Inflammatory macrophage (primary cell): ENCODE measurements at regions not wholly inside any gene's neighbourhood (a gene's known extent, or its start where the extent isn't known, plus 50 kb on each side); places are given as distances from the start of the nearest gene placed in this dataset.
A peak's percentile ranks its signal among the peaks of the same experiment; 100 is the strongest.
"Not testable (repeated sequence)": the region's sequence is repeated elsewhere in the genome, so short reads cannot be mapped to it uniquely, and the experiment has no call there.

ENCODE experiments used
- DNase-seq, 2 donors: peaks; one replicate each; pipeline ENCODE4 v3.0.0-alpha.2; 2020 to 2022

GRCh38 chr2:105567996-105568494 lies 169.2 kb upstream of the FHL2 start:
- no peak for DNase-seq

DNA sequence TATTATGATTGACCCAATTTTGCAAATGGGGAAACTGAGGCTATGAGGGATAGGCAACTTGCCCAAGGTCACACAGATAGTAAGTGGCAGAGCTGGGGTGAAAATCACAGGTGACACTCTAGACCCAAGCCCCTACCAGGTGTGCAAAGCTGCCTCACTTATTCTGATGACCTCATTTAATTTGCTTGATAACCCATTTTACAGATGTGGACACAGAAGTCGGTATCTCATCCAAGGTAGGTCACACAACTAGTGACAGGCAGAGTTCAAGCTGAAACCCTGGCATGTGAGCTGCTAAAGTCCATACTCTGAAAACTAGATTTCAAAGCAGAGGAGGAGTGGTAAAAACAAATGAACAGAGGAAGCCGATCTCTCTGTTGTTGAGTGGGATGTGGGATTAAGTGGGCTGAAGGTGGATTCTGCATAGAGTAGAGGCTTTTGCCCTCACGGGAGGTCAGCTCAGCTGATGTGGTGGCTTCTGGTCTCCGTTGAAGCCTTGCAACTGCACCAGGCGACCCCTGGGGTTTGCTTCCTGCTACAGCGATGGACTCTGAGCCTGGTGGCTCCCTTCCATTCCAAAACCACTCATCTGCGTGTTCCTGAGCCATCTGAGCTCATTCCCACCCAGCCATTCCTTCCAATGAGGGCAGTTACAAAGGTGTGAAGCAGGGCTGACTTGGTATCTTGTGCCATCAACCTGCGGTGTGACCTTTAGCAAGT lies 164.3 kb upstream of the FHL2 start:
- DNase-seq: no peak

GRCh38 chr2:105561401-105561800 lies 162.6 kb upstream of the FHL2 start:
- no peak for DNase-seq

DNA sequence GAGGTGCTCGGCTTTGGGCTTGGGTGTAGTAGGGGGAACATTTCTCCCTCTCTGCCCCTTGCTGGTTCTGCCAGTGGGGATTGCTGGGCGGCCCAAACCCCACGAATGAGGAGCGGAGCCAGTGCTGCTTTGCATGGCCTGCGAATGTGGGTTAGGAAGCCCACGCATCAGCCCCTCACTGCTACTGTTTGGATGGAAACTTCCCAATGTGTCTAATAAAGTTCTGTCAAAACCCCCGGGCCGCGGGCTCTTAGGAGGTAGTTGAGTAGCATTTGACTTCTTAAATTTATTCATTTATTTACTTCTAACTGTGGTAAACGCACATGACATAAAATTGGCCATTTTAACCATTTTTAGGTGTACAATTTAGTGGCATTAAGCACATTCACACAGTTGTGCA lies 161.3 kb upstream of the FHL2 start:
- DNase-seq: no peak

DNA sequence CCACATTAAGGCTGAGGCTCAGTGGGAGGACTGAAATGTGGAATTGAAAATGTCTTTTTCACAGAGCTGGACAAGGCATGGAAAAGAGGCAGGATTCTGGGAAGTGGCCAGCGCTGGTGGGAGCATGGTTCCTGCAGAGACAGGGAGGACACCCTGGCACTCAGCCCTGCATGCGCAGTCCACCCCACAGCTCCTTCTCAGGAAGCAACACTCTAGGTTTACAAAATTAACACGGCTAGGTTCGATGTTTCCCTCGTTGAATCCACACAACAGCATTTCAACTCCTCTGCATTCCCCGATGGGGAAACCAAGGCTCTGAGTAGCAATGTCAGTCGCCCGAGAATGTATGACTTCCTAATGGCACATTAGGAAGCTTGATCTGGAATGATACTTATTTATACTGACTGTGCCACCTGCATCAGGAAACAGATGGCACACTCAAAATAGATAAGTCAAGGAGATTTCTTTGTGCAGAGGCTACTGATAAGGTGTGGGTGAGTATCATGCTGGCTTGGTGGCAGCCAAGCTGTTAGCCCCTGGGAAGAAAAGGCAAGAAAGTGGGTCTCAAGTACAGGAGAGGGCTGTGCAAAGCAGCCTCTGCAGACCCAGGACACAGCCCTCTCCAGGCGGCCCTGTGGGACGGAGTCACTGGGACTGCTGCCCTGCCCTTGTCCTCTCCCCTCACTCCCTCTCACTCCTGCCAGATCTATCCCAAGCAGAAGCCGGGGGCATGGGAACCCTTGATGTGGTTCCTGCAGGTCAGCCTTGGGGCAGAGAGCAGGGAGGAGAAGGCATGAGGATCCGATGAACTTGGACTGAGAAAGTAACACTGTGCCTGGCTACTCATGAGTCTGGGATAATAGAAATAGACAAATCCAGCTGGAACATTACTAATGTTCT lies 158.4 kb upstream of the FHL2 start:
- no peak for DNase-seq

DNA sequence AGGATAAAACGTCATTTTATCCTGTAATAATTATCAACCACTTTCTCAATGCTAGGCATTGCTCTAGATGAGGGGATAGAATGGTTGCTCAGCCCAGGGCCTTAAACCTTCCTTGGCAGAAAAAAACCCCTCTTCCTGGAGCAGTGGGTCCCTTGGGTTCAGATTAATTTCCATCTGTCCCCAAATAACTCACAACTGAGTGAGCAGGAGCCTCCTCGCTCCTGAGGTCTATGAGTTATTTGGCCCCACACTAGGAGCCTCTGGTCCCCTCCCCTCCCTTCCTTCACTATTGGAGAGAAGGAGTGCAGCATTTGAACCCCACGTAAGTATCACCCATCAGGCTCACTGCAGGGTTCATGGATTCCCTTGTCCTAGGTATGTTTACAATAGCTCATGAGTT lies 157.5 kb upstream of the FHL2 start:
- DNase-seq: no peak

GRCh38 chr2:105554235-105554634 lies 155.4 kb upstream of the FHL2 start:
- no peak for DNase-seq

GRCh38 chr2:105553538-105554196 lies 154.8 kb upstream of the FHL2 start:
- DNase-seq: no peak

DNA sequence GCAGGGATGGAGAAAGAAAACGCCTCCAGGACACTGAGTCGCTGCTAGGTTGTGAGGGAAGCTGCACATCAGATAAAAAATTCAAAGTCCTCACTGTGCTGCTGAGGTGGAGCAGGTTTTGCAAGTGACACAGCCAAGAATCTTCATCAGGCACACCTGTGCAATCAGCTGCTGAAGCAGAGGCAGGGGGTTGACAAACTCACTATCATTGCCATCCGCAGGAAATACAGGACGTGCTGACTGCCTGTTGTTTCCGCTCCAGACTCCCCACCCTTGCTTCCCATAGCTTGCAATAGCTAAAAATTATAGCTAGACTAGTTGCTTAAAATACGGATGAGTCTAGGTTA lies 147.8 kb upstream of the FHL2 start:
- DNase-seq: no peak

GRCh38 chr2:105545730-105546627 lies 147.1 kb upstream of the FHL2 start:
- peak; percentile 46 to 64 for DNase-seq

DNA sequence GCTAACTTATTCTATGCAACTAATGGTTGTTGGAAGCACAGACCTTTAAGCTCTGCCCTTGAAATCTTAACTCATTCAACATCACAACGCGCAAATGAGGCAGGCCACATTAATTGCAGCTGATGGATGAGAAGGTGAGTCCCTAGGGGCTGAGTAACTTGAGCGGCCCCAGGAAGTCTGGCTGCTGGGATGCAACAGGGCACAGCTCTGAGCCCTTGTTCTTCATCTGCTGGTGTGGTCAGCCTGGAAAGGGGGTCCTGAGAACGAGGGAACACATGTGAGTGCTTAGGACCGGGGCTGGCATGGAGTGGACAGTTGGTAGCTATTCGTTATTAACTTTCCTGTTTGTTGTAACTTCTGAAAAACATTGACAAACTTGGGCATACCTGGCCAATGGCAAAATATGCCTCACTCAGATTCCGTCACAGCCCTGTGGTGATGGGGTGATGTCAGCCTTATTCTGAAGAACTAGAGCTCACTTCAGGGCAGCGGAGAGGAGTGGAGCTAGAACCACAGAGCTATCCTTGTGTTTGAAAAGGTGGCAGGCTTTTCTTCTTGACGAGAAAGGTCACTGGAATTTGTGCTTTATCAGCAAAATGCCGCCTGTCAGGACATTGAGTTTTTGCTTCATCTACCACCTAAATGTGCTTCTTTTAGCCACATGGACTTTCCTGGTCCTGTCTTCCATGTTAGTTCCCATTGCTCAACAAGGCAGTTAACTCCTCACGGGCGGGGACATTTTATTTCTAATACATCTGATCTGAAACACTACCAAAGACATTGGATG lies 145.9 kb upstream of the FHL2 start:
- no peak for DNase-seq

GRCh38 chr2:105541189-105542050 lies 142.6 kb upstream of the FHL2 start:
- DNase-seq: no peak

GRCh38 chr2:105540642-105541041 lies 141.8 kb upstream of the FHL2 start:
- DNase-seq: no peak

DNA sequence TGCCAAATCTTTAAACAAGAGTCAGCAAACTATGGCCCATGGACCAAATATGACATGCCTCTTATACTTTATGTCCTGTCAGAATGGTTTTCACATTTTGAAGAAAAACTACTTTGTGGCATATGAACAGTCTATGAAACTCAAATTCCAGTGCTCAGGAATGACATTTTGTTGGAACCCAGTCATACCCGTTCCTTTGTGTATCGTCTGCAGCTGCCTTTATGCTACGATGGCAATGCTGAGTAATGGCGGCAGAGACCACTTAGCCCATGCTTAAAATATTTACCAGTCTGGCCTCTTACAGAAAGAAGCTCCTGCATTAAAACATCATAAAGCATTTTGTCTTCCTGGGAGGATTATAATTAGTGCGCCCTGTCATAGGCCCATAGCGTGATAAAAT lies 140.5 kb upstream of the FHL2 start:
- DNase-seq: no peak

GRCh38 chr2:105538840-105539239 lies 140.0 kb upstream of the FHL2 start:
- DNase-seq: no peak

GRCh38 chr2:105537920-105538319 lies 139.1 kb upstream of the FHL2 start:
- DNase-seq: no peak

DNA sequence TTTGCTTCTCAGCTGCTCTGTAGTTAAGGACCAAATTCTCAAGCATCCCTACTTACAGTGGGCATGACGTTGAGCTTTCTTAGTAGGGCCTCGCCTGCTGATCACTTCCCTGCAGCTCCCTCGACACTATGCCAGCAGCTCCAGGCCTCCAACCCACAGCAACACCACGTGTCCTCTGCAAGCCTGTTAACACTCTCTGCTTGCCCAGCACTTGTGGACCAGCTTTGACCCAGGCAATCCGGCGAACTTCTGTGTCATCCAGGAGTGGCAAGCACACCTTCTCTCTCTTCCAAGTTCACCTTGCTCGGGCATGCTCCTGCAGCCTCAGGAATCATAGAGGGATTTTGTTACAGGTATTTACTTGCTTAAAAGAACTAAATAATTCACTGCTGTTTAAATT lies 138.6 kb upstream of the FHL2 start:
- DNase-seq: no peak

GRCh38 chr2:105536175-105536574 lies 137.3 kb upstream of the FHL2 start:
- DNase-seq: no peak

DNA sequence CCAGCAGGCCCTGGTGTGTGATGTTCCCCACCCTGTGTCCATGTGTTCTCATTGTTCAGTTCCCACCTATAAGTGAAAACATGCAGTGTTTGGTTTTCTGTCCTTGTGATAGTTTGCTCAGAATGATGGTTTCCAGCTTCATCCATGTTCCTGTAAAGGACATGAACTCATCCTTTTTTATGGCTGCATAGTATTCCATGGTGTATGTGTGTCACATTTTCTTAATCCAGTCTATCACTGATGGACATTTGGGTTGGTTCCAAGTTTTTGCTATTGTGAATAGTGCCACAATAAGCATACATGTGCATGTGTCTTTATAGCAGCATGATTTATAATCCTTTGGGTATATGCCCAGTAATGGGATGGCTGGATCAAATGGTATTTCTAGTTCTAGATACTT lies 130.4 kb upstream of the FHL2 start:
- DNase-seq: not testable (repeated sequence)
